ENCODE measurements at regions not wholly inside any gene's neighbourhood (a gene's known extent, or its start where the extent isn't known, plus 50 kb on each side); places are given as distances from the start of the nearest gene placed in this dataset.

DNA sequence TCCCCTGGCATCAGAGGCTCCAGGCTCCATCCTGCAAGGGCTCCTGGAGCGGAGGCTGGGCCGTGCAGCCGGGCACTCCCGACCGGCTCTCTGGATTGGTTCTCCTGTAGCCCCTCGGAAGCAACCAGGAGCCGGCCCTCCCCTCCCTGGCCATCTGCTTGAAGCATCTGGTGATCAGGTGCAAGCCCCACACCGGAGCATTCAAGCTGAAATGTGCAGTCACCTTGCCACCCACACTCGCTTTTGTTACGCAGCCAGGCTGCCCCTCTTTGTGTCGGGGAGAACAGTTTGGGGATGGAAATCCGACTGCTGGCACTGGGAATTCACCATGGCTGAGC lies 258.8 kb downstream of the ZNF536 start:
- Histone ChIP-seq H3K9me3 (ENCODE audit: low read length) (no peaks in the 10 kb centered on the region), H3K9me2 (ENCODE audit: insufficient read depth, low read length) (no peaks in the 10 kb centered on the region), H3K9ac (ENCODE audit: low read length) (no peak overlapping the region), H3K27me3 (ENCODE audit: insufficient read depth, low read depth, low read length) (no peaks in the 10 kb centered on the region), H3K79me2 (replicated peaks; ENCODE audit: insufficient read depth, low read length) (no peaks in the 10 kb centered on the region), H3K27ac (ENCODE audit: low read length) (no peak overlapping the region), H3K36me3 (ENCODE audit: insufficient read depth, low read length) (no peaks in the 10 kb centered on the region), H3K4me2 (ENCODE audit: low read length) (no peak overlapping the region), H3K4me3 (ENCODE audit: low read length) (no peak overlapping the region), H3F3A (ENCODE audit: insufficient read depth, low read length, poor library complexity, severe bottlenecking) (no peaks in the 10 kb centered on the region), H2AFZ (ENCODE audit: low read depth, low read length) (no peak overlapping the region), H4K20me1 (ENCODE audit: insufficient read depth) (no peaks in the 10 kb centered on the region)
- TF ChIP-seq, protein P1, sequence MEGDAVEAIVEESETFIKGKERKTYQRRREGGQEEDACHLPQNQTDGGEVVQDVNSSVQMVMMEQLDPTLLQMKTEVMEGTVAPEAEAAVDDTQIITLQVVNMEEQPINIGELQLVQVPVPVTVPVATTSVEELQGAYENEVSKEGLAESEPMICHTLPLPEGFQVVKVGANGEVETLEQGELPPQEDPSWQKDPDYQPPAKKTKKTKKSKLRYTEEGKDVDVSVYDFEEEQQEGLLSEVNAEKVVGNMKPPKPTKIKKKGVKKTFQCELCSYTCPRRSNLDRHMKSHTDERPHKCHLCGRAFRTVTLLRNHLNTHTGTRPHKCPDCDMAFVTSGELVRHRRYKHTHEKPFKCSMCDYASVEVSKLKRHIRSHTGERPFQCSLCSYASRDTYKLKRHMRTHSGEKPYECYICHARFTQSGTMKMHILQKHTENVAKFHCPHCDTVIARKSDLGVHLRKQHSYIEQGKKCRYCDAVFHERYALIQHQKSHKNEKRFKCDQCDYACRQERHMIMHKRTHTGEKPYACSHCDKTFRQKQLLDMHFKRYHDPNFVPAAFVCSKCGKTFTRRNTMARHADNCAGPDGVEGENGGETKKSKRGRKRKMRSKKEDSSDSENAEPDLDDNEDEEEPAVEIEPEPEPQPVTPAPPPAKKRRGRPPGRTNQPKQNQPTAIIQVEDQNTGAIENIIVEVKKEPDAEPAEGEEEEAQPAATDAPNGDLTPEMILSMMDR (IDR thresholded peaks at IDR 0.05; ENCODE audit: poor library complexity, severe bottlenecking): no peak
- TF ChIP-seq EZH2 (IDR thresholded peaks at IDR 0.05; ENCODE audit: borderline replicate concordance, insufficient read depth, low read length, poor library complexity, severe bottlenecking): no peak
- TF ChIP-seq, protein P2, sequence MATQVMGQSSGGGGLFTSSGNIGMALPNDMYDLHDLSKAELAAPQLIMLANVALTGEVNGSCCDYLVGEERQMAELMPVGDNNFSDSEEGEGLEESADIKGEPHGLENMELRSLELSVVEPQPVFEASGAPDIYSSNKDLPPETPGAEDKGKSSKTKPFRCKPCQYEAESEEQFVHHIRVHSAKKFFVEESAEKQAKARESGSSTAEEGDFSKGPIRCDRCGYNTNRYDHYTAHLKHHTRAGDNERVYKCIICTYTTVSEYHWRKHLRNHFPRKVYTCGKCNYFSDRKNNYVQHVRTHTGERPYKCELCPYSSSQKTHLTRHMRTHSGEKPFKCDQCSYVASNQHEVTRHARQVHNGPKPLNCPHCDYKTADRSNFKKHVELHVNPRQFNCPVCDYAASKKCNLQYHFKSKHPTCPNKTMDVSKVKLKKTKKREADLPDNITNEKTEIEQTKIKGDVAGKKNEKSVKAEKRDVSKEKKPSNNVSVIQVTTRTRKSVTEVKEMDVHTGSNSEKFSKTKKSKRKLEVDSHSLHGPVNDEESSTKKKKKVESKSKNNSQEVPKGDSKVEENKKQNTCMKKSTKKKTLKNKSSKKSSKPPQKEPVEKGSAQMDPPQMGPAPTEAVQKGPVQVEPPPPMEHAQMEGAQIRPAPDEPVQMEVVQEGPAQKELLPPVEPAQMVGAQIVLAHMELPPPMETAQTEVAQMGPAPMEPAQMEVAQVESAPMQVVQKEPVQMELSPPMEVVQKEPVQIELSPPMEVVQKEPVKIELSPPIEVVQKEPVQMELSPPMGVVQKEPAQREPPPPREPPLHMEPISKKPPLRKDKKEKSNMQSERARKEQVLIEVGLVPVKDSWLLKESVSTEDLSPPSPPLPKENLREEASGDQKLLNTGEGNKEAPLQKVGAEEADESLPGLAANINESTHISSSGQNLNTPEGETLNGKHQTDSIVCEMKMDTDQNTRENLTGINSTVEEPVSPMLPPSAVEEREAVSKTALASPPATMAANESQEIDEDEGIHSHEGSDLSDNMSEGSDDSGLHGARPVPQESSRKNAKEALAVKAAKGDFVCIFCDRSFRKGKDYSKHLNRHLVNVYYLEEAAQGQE (IDR thresholded peaks at IDR 0.05; ENCODE audit: borderline replicate concordance): no peak

DNA sequence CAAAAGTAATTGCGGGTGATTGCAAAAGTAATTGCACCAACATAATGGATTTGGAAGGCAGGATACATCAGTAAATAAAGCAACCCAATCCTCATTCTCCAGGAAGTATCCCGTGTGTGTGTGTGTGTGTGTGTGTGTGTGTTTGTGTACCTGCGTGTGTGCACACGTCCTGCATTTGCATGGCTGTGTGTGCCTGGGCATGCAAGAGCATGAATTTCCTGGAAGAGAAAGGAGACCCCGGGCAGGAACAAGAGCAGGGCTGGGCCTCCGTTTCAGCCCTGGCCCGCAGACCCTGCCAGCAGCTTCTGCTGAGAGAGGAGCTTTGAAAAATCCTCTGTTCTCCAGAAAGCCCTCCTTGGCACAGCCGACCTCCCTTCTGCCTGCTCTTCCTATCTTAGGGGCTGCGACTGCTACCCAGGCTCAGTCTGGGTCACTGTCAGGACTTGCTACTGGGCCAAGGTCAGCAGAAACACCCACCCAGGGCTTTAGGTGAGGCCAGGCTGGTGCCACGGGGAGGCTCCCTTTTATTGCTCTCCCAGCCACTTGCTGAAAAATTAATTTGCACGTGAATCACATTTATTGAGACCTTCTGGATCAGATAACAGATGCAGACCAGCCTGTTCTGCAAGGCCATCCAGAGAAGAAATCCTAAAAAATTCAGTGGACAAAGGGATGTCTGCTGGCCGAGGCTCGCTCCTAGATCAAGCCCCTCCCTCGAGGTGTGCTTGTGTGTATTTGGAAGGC lies 258.3 kb downstream of the ZNF536 start:
- no peaks in the 10 kb centered on the region for H3K36me3 ChIP-seq (ENCODE audit: insufficient read depth, low read length)
- no peak overlapping the region for H3K4me2 ChIP-seq (ENCODE audit: low read length)
- H3F3A ChIP-seq (ENCODE audit: insufficient read depth, low read length, poor library complexity, severe bottlenecking): no peaks in the 10 kb centered on the region
- H3K9ac ChIP-seq (ENCODE audit: low read length): no peak overlapping the region
- no peaks in the 10 kb centered on the region for H3K9me3 ChIP-seq (ENCODE audit: low read length)
- no peaks in the 10 kb centered on the region for H3K79me2 ChIP-seq (replicated peaks; ENCODE audit: insufficient read depth, low read length)
- no peak overlapping the region for H3K27ac ChIP-seq (ENCODE audit: low read length)
- no peaks in the 10 kb centered on the region for H3K27me3 ChIP-seq (ENCODE audit: insufficient read depth, low read depth, low read length)
- H3K4me3 ChIP-seq (ENCODE audit: low read length): no peak overlapping the region
- no peak overlapping the region for H2AFZ ChIP-seq (ENCODE audit: low read depth, low read length)
- H3K9me2 ChIP-seq (ENCODE audit: insufficient read depth, low read length): no peaks in the 10 kb centered on the region
- H4K20me1 ChIP-seq (ENCODE audit: insufficient read depth): no peaks in the 10 kb centered on the region
- TF ChIP-seq POLR2AphosphoS5 (IDR thresholded peaks at IDR 0.05) (no peak), MXI1 (conservative IDR thresholded peaks at IDR 0.05; ENCODE audit: poor library complexity, severe bottlenecking) (no peak), SMC3 (conservative IDR thresholded peaks at IDR 0.05; ENCODE audit: poor library complexity) (no peak), EZH2 (IDR thresholded peaks at IDR 0.05; ENCODE audit: borderline replicate concordance, insufficient read depth, low read length, poor library complexity, severe bottlenecking) (no peak), RAD21 (conservative IDR thresholded peaks at IDR 0.05) (no peak), EP300 (conservative IDR thresholded peaks at IDR 0.05; ENCODE audit: poor library complexity, severe bottlenecking) (no peak), TAF1 (IDR thresholded peaks at IDR 0.05; ENCODE audit: low read depth) (no peak)
- TF ChIP-seq, protein P2 (IDR thresholded peaks at IDR 0.05; ENCODE audit: borderline replicate concordance): no peak
- TF ChIP-seq, protein P1 (IDR thresholded peaks at IDR 0.05; ENCODE audit: poor library complexity, severe bottlenecking): no peak

Data from neural cell (in vitro differentiated cells).